HCT116 (cell line): ENCODE measurements at regions not wholly inside any gene's neighbourhood (a gene's known extent, or its start where the extent isn't known, plus 50 kb on each side); places are given as distances from the start of the nearest gene placed in this dataset.

ENCODE experiments used
- EGR1 ChIP-seq: IDR thresholded peaks from 2 replicates; pipeline ENCODE4 v1.6.1; 2012; ENCODE audit warnings: low read depth
- EZH2 ChIP-seq: fragments of 200-600 bp; sonication (generic); IDR thresholded peaks from 2 replicates; pipeline ENCODE4 v1.6.1; 2017; ENCODE audit warnings: antibody characterized with exemption, mixed run types
- EZH2phosphoT487 ChIP-seq: fragments of 200-600 bp; IDR thresholded peaks from 2 replicates; pipeline ENCODE4 v1.6.1; 2018; ENCODE audit warnings: antibody characterized with exemption, borderline replicate concordance
- POLR2A ChIP-seq: IDR thresholded peaks from 2 replicates; pipeline ENCODE4 v1.7.0; 2011; ENCODE audit warnings: borderline replicate concordance; ENCODE audit not compliant: insufficient read depth, insufficient read length; ENCODE audit errors: extremely low read depth
- POLR2AphosphoS5 ChIP-seq: IDR thresholded peaks from 2 replicates; pipeline ENCODE4 v1.6.1; 2011; ENCODE audit warnings: mild to moderate bottlenecking, low read depth, low read length, moderate library complexity
- RAD21 ChIP-seq: IDR thresholded peaks from 2 replicates; pipeline ENCODE4 v1.6.1; 2012; ENCODE audit warnings: low read depth, mild to moderate bottlenecking
- SP1 ChIP-seq: IDR thresholded peaks from 2 replicates; pipeline ENCODE4 v1.6.1; 2012; ENCODE audit warnings: low read depth
- YY1 ChIP-seq: IDR thresholded peaks from 2 replicates; pipeline ENCODE4 v1.6.1; 2011; ENCODE audit warnings: low read length, low read depth, moderate library complexity, mild to moderate bottlenecking; ENCODE audit not compliant: insufficient replicate concordance; ENCODE audit errors: extremely low read depth
- TF ChIP-seq, protein P1 (sequence below), 3 experiments: fragments of 200-600 bp in 1 of 3; sonication (generic) in 1 of 3; IDR thresholded peaks in 2 of 3; conservative IDR thresholded peaks in 1 of 3; 2 replicates each; pipeline ENCODE4 v1.5.1; 2012 to 2017; ENCODE audit warnings: low read depth in 2 of 3, low read length in 2 of 3, antibody characterized with exemption in 1 of 3, borderline replicate concordance in 1 of 3, control low read depth in 1 of 3, mild to moderate bottlenecking in 1 of 3, mixed read lengths in 1 of 3, mixed run types in 1 of 3, moderate library complexity in 1 of 3; ENCODE audit not compliant: insufficient read depth in 1 of 3
- TF ChIP-seq, protein P2 (sequence below): IDR thresholded peaks from 2 replicates; pipeline ENCODE4 v1.6.1; 2012; ENCODE audit warnings: low read depth
- TF ChIP-seq, protein P3 (sequence below): IDR thresholded peaks from 2 replicates; pipeline ENCODE4 v1.6.1; 2012
- TF ChIP-seq, protein P4 (sequence below): IDR thresholded peaks from 2 replicates; pipeline ENCODE4 v1.6.1; 2012

DNA sequence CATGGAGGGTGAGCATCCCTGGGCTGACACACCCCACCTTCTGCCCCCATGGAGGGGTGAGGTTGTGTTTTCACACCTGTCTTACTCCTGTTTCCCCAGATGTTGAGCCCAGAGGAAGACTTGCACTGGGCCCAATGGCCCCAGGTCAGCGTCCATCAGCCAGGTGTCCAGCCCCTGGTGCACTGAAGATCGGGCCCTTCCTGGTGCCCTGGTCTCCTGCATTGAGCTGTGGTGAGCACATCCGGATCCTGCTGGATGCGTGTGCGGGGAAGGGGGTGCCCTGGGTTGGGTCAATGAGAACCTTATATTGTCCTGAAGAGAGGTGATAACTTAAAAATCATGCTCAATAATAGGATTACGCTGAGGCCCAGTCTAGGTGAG is 227.3 kb downstream of the SNRPN start:
- TF ChIP-seq, protein P1, sequence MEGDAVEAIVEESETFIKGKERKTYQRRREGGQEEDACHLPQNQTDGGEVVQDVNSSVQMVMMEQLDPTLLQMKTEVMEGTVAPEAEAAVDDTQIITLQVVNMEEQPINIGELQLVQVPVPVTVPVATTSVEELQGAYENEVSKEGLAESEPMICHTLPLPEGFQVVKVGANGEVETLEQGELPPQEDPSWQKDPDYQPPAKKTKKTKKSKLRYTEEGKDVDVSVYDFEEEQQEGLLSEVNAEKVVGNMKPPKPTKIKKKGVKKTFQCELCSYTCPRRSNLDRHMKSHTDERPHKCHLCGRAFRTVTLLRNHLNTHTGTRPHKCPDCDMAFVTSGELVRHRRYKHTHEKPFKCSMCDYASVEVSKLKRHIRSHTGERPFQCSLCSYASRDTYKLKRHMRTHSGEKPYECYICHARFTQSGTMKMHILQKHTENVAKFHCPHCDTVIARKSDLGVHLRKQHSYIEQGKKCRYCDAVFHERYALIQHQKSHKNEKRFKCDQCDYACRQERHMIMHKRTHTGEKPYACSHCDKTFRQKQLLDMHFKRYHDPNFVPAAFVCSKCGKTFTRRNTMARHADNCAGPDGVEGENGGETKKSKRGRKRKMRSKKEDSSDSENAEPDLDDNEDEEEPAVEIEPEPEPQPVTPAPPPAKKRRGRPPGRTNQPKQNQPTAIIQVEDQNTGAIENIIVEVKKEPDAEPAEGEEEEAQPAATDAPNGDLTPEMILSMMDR (IDR thresholded peaks at IDR 0.05 in 2 of 3, conservative IDR thresholded peaks at IDR 0.05 in 1 of 3; ENCODE audit: borderline replicate concordance in 1 of 3, insufficient read depth in 1 of 3, low read depth in 2 of 3, low read length in 2 of 3): no peak
- TF ChIP-seq POLR2A (no peak), EZH2phosphoT487 (no peak), EZH2 (no peak), SP1 (no peak), EGR1 (no peak), RAD21 (no peak), YY1 (no peak), POLR2AphosphoS5 (no peak)
- TF ChIP-seq, protein P2, sequence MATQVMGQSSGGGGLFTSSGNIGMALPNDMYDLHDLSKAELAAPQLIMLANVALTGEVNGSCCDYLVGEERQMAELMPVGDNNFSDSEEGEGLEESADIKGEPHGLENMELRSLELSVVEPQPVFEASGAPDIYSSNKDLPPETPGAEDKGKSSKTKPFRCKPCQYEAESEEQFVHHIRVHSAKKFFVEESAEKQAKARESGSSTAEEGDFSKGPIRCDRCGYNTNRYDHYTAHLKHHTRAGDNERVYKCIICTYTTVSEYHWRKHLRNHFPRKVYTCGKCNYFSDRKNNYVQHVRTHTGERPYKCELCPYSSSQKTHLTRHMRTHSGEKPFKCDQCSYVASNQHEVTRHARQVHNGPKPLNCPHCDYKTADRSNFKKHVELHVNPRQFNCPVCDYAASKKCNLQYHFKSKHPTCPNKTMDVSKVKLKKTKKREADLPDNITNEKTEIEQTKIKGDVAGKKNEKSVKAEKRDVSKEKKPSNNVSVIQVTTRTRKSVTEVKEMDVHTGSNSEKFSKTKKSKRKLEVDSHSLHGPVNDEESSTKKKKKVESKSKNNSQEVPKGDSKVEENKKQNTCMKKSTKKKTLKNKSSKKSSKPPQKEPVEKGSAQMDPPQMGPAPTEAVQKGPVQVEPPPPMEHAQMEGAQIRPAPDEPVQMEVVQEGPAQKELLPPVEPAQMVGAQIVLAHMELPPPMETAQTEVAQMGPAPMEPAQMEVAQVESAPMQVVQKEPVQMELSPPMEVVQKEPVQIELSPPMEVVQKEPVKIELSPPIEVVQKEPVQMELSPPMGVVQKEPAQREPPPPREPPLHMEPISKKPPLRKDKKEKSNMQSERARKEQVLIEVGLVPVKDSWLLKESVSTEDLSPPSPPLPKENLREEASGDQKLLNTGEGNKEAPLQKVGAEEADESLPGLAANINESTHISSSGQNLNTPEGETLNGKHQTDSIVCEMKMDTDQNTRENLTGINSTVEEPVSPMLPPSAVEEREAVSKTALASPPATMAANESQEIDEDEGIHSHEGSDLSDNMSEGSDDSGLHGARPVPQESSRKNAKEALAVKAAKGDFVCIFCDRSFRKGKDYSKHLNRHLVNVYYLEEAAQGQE: no peak
- TF ChIP-seq, protein P3, sequence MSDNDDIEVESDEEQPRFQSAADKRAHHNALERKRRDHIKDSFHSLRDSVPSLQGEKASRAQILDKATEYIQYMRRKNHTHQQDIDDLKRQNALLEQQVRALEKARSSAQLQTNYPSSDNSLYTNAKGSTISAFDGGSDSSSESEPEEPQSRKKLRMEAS: no peak
- TF ChIP-seq, protein P4, sequence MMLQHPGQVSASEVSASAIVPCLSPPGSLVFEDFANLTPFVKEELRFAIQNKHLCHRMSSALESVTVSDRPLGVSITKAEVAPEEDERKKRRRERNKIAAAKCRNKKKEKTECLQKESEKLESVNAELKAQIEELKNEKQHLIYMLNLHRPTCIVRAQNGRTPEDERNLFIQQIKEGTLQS: no peak
